A204.1 (cell line): ENCODE measurements at regions not wholly inside any gene's neighbourhood (a gene's known extent, or its start where the extent isn't known, plus 50 kb on each side); places are given as distances from the start of the nearest gene placed in this dataset.

Source experiments
- FAIRE-seq: peaks from 2 replicates; lab custom pipeline; 2012; peaks lifted over from hg19 to GRCh38; lab: Jason Lieb, UNC

- no peak for FAIRE-seq
Observed at GRCh38 chr1:193658081-193658480, 471.7 kb upstream of the B3GALT2 start.

GRCh38 chr1:193657552-193657951, 471.1 kb upstream of the B3GALT2 start:
- no peak for FAIRE-seq

DNA sequence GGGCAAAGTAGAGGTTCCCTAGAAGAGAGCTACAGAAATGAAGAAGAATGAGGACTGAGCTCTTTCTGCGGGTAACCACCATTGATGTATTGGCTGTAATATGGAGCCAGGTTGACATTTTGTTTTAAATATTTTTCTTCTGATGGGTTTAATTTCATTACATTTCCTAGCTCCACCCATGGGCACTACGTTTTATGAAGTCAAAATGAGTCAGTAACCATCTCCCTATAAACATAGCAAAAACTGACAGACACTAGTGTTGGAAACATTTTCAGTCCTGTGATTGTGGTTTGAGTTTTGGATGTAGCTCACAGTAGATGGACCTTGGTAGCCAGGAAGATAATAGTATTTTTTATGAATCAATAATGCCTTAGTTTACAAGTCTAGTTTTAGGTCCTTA, 470.4 kb upstream of the B3GALT2 start:
- no peak for FAIRE-seq

DNA sequence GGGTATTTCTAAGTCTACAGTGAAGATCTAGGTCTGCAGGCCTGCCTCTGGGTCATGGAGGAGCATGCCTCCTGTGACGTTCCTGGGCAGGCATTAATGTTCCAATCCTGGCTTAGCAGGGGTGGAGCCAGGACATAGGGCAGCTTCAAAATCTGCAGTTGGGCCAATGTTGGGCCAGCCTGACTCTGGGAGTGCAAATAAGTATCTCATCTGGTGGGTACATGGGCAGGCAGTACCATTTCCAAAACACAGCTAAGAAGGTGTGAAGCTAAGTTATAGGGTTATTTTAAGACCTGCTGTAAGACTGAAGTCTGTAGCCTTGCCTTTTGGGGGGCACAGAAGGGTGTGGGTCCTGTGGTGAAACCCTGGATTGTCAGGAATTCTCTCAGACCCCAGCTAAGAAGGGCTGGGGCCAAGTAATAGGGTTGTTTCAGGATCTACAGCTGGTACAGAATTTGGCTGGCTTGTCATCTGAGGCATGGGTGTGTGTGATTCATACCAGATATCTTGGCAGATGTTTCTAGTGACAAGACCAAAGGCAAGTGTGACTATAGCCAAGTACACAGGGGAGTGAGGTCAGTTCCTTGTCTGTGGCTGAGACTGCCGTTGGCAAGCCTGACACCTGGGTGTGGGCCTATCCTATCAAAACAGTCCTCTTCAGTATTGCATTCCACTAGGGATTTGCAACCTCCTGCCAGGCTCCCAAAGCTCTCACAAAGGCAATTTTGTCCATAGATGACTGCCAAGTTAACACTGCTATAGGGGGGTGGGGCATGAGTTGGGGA, 468.7 kb upstream of the B3GALT2 start:
- FAIRE-seq: no peak

DNA sequence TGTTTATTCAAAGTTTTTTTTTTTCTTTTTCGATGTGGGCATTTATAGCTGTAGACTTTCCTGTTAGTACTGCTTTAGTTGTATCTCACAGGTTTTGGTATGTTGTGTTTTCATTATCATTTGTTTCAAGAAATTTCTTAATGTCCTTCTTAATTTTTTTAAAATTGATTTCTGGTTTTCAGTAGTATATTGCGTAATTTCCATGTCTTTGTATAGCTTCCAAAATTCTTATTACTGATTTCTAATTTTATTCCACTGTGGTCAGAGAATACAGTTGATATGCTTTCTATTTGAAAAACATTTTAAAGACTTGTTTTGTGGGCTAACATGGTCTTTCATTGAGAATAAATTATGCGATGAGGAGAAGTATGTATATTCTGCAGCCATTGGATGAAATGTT, 463.2 kb upstream of the B3GALT2 start:
- no peak for FAIRE-seq

- FAIRE-seq: no peak
Observed at GRCh38 chr1:193634876-193635275, 448.5 kb upstream of the B3GALT2 start.

DNA sequence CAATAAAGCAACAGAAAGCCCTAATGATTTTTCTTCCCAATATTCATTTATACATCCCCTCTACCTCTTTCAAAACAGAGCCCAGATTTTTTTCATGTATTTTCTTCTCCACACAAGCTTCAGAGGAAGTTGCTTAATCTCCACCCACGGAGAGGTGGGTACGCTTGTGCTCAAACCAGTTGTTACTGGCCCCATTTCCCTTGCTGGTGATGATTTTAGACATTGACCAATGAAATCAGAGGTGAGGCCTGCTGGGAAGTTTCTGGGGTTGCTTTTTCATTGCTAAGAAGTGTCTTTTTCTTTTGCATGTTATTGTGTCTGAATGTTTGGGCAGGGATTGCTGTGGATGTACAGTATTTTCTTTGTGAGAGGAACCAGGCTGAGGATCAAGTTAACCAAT, 448.1 kb upstream of the B3GALT2 start:
- no peak for FAIRE-seq

- FAIRE-seq: no peak
Observed at GRCh38 chr1:193633991-193634390, 447.6 kb upstream of the B3GALT2 start.

DNA sequence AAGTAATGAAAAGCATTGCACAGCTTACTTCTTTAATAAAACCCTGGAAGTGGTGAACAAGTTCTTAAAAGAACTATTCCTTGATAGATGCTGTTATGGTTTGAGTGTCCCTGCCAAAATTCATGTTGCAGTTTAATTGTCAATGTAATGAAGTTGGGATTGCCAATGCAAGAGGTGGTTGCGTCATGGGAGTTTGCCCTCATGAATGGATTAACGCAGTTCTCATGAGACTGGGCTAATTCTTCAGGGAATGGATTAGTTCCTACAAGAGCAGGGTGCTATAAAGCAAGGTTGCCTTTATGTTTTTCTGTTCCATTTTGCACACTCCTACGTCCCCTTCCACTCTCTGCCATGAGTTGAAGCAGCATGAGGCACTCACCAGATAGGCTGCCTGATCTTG, 446.7 kb upstream of the B3GALT2 start:
- no peak for FAIRE-seq

DNA sequence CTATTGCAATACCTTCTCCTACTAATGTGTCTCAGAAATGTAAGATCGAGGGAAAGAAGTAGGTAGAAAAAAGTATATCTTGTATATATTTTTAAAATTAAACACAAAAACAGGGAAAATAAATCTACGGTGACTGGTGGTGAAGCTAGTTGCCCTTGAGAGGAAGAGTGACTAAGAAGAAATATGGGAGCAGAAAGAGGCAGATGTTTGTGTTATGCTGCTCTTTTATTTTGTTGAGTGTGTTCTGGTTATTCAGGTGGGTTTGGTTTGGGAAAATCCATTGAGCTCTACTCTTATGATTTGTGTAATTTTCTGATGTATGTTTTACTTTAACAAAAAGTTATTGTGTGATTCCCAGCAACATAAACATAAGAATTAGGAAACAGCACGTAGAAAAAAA, 444.9 kb upstream of the B3GALT2 start:
- FAIRE-seq: no peak

- FAIRE-seq: no peak
Observed at GRCh38 chr1:193629875-193630274, 443.5 kb upstream of the B3GALT2 start.

DNA sequence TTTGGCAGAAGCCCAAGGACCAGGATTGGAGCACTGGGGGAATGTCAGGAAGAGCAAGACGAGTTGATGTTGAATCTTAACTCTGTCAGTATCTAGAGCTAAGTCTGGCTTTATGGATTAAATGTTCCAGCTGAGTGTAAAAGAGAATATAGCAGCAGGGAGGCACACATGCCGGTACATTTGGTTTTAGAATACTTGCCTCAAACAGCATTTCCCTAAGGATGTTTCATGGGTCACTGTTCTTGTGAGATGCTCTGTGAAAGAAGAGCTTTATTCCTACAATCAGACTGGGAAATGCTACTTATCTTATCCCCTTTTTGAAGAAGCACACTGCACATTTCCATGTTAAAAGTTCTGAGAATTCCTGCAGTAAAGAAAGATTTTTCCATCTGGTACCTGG, 440.3 kb upstream of the B3GALT2 start:
- FAIRE-seq: no peak

DNA sequence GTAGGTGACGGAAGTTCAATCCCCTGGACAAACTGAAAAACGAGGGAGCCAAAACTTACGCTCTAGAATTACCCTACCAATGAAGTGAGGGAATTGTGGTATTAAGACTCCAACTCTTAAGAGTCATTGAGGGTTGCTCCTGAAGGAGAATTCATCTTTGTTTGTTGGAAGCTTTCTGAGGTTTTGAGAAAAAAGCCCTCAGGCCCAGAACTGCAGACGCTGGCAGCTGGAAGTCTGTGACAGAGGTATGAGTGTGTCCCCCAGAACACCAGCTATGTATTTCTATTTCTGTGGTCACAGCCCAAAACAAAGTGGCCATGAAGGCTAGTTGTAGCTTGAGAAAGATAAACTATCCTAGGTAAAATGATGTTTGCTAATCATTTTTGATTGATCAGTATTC, 438.8 kb upstream of the B3GALT2 start:
- FAIRE-seq: no peak

DNA sequence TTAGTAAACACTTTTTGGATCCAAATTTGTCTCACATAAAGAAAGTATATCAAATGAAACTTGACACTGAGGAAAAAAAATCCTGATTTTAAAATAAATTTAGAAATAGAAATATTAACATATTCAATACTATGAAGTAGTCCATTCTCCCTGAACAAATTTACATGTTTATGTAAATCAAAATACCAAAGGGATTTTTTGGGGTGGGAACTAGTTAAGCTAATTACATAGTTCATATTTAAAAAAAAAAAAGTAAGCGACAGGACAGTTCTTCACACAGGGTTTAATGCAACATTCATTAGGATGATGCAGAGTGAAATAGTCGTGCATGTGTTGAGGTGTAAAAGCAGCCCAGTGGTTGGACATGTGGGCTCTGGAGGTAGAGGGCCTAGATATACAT, 433.5 kb upstream of the B3GALT2 start:
- no peak for FAIRE-seq

DNA sequence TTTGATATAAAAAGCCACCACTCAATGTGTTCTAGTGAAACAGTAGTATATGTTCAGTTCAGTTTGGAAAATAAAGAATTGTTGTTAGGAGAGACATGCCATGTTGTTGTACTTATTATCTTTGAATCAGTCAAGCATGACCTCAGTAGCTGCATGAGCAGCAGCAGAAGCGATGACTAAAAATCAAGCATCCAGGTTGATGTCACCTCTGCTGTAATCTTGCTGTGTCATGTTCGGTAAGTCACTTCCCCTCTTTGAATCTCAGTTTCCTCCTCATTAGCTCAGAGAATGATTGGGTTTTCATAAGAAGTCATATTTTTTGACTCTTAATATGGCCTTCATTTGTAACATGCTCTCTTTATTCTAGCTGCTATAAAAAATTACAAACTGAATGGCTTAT, 428.4 kb upstream of the B3GALT2 start:
- no peak for FAIRE-seq

GRCh38 chr1:193614275-193614674, 427.9 kb upstream of the B3GALT2 start:
- FAIRE-seq: no peak

GRCh38 chr1:193613041-193613440, 426.6 kb upstream of the B3GALT2 start:
- no peak for FAIRE-seq

DNA sequence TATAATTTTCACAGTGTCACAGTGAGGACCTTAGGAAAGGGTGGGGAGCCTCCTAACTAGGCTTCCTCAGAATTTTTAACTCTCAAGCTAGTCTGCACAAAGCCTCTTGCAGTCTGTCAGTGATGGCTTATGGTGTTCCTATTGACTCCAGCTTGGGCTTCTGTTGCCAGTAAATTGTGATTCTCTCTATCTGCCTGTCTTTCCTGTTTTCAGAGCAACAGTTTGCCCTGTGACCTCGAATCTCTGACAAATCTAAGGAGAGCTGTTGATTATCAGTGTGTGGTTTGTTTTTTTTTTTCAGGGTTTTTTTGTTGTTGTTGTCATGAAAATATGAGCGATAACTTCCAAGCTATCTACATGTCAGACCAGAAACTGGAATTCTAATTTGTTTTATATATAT, 423.2 kb upstream of the B3GALT2 start:
- FAIRE-seq: no peak

- no peak for FAIRE-seq
Observed at GRCh38 chr1:193607787-193608186, 421.4 kb upstream of the B3GALT2 start.

GRCh38 chr1:193606035-193606434, 419.6 kb upstream of the B3GALT2 start:
- no peak for FAIRE-seq

- FAIRE-seq: no peak
Observed at GRCh38 chr1:193602705-193603104, 416.3 kb upstream of the B3GALT2 start.

DNA sequence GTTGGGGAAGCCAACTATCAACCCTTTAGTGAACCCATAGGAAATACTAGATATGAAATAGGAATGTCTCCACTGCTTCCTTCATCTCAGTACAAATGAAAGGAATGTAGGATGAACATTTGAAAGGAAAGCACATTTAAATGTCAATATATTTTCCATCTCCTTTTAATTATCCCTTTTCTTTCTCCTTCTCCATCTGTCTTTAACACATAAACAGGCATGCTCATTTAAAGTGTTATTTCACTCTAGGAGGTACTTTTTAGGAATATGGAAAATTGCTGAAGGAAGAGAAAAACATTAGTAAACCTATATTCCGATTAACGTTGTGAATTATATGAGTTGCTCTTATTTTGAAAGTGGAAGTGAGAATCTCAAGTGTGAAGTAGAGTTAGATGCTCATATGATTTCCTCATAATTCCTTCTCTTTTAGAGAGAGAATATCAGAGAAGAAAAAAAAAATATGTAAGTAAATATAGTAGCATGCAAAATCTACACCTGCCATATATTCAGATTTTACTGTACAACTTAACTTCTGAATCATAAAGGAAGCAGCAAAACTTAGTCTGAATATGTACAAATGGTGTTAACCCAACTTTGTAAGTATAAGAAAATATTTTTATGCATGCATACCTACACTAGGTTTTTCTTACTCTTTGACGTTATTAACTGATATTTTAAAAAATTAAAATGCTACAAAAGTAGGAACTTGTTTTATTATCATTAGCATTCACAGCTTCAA, 406.9 kb upstream of the B3GALT2 start:
- no peak for FAIRE-seq

- no peak for FAIRE-seq
Observed at GRCh38 chr1:193592317-193592716, 405.9 kb upstream of the B3GALT2 start.

DNA sequence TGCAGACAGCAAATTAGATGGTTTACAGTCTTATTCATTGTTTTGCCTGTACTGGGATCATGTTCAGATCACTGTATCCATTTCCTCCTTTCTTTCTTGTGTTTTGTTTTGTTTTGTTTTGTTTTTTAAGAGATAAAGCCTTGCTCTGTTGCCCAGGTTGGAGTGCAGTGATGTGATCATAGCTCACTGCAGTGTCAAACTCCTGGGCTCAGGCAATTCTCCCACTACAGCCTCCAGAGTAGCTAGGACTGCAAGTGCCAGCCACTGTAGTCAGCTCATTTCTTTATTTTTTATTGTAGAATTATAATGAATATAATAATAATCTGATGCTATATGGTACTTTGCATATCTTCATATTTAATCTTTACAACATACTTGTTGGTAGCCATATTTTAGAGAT, 403.7 kb upstream of the B3GALT2 start:
- no peak for FAIRE-seq
